Bronchial epithelial cell (primary cell): ENCODE measurements at regions not wholly inside any gene's neighbourhood (a gene's known extent, or its start where the extent isn't known, plus 50 kb on each side); places are given as distances from the start of the nearest gene placed in this dataset.

Experiments used
- DNase-seq: peaks from one replicate; pipeline ENCODE4 v3.0.0-alpha.2; 2010; ENCODE audit warnings: low read depth
- FAIRE-seq: peaks from 2 replicates; lab custom pipeline; 2011; peaks lifted over from hg19 to GRCh38; lab: Jason Lieb, UNC
- H3K27me3 ChIP-seq: 2 replicates; pipeline ENCODE4 v1.5.1; 2011; ENCODE audit warnings: low read length; ENCODE audit not compliant: control insufficient read depth, insufficient read depth
- H3K36me3 ChIP-seq: 2 replicates; pipeline ENCODE4 v1.5.1; 2011; ENCODE audit warnings: low read length; ENCODE audit not compliant: control insufficient read depth, insufficient read depth
- H3K4me3 ChIP-seq: 2 replicates; pipeline ENCODE4 v1.5.1; 2011; ENCODE audit warnings: mild to moderate bottlenecking, low read depth, low read length, control low read depth
- TF ChIP-seq, protein P1 (sequence below): IDR thresholded peaks from 2 replicates; pipeline ENCODE4 v1.5.1; 2011; ENCODE audit warnings: mild to moderate bottlenecking, moderate library complexity, low read length, control low read depth, inconsistent platforms; ENCODE audit not compliant: insufficient read depth, severe bottlenecking

DNA sequence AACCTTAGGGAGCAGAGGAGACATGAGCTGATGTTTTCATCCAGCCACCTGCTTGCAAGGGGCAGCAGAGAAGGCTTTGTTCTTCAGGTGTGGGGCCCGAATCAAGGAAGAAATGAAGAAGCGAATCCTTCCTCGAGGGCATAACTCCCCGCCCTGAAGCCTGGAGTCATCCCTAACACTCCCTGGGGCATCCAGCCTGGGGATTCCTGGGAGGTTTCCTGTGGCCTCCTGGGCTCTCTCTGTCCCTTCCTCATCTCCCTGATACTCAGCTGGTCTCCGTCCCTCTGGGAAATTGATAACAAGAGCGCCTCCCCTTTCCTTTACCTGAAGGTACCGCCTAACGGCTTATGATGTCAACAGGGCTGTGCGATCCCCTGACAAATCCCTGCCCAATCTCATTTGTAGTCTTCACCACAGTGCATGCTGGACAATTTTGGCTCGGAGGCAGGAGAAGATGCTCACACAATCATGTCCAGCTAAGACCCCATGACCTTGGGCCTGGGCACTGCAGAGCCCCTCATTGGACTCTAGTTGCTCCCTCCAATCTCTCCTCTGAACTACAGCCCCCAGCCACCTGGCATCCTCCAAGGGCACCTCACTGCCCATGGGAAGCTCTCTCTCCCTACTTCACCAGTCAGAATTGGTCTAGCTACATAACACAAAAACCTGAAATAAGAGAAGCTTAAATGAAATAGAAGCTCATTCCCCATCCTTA, 80.6 kb upstream of the RTL6 start:
- TF ChIP-seq, protein P1, sequence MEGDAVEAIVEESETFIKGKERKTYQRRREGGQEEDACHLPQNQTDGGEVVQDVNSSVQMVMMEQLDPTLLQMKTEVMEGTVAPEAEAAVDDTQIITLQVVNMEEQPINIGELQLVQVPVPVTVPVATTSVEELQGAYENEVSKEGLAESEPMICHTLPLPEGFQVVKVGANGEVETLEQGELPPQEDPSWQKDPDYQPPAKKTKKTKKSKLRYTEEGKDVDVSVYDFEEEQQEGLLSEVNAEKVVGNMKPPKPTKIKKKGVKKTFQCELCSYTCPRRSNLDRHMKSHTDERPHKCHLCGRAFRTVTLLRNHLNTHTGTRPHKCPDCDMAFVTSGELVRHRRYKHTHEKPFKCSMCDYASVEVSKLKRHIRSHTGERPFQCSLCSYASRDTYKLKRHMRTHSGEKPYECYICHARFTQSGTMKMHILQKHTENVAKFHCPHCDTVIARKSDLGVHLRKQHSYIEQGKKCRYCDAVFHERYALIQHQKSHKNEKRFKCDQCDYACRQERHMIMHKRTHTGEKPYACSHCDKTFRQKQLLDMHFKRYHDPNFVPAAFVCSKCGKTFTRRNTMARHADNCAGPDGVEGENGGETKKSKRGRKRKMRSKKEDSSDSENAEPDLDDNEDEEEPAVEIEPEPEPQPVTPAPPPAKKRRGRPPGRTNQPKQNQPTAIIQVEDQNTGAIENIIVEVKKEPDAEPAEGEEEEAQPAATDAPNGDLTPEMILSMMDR: no peak
- Histone ChIP-seq H3K36me3 (no peaks in the 10 kb centered on the region), H3K4me3 (no peak overlapping the region), H3K27me3 (peaks cover 15% of the 10 kb centered on the region)
- FAIRE-seq (no peak), DNase-seq (no peak)

DNA sequence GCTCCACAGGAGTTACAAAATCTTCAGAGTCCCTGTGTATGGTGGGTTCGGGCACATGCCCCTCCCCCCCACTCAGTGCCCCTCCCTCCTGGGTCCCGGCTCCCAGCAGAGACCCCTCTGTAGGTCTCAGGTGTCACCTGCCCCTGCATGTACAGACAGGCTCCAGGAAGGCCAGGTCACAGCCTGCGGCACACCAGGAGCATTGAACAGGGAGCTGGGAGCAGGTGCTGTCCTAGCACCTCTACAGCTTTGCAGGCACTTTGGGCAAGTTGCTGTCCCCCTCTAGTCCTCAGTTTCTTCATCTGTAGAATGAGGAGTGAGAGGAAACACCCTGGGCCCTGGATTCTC, 80.1 kb upstream of the RTL6 start:
- DNase-seq (no peak), FAIRE-seq (no peak)
- peaks cover 15% of the 10 kb centered on the region for H3K27me3 ChIP-seq
- H3K4me3 ChIP-seq: no peak overlapping the region
- no peaks in the 10 kb centered on the region for H3K36me3 ChIP-seq
- TF ChIP-seq, protein P1: no peak

DNA sequence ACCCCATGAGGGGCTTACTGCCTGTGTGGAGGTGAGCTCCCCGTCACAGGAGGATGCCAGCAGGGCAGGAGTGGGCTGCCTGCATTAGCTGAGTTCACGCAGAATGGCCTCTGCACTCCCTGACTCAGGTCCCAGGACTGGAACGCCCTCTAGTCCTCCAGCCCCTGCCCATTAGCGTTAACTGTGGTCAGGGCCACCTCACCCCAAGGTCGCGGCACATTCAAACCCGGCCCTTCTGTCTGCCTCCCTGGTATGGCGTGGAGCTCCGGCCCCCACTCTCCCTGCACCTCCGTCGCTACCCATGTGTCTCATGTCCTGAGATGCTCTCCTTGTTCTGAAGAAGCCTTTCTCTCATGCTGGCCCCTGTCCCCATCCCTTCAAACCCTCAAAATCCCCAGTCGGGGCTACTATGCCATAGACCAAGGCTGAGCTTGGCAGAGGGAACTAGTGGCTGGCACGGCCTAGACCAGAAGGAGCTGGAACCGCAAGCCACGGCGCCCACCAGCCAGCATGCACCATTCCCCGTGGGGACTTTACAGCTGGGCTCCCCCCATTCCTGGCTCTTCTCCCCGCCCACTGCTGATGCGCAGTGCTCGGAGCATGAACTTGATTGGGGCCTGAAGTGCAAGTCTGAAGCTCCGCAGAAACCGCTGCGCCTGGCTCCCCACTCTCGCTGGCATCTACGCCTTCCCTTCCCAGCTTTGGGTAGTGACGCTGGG, 79.5 kb upstream of the RTL6 start:
- DNase-seq: no peak
- TF ChIP-seq, protein P1: no peak
- H3K36me3 ChIP-seq: no peaks in the 10 kb centered on the region
- no peak for FAIRE-seq
- H3K27me3 ChIP-seq: peaks cover 15% of the 10 kb centered on the region
- no peak overlapping the region for H3K4me3 ChIP-seq

DNA sequence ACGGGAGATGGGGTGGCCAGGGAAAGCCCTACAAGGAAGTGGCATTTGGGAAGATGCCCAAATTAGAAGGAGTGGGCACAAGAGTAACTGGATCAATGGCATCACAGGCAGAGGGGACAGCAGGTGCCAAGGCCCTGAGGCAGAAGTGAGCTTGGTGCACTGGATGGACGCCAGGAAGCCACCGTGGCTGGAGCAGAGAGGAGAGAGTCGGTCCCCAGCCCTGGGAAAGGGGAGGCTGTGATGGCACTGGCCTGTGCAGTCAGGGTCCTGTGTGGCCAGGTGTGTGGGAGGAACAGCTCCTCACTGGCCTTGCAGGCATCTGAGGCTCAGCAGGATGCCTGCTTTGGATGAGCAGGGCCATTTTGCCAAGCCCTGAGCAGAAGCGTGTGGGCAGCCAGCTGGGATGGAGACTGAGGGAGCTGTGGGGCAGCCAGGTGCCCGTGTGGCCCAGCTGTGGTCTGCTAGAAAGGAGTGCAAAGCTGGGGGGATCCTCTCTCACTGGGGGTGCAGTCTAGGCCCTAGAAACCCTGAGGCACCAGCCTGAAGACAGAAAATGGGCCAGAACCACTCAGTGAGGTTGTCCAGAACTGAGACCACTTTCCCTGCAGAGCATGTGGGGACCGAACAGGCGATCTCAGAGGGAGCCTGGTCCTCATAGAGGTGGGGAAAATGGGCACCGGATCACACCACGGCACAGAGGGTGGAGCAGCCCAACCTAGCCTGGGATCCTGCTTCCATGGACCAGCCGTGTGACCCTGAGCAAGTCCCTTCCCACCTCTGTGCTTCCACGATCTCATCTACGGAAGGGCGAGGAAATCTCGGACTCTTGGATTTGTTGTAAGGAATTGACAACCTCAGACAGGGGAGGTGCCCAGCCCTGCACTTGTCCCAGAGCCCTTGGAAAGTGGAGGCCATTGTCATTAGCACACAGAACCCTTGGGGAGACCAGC, 78.6 kb upstream of the RTL6 start:
- H3K27me3 ChIP-seq: peaks cover 13% of the 10 kb centered on the region
- DNase-seq (no peak), FAIRE-seq (no peak)
- H3K36me3 ChIP-seq: no peaks in the 10 kb centered on the region
- H3K4me3 ChIP-seq: no peak overlapping the region
- TF ChIP-seq, protein P1: no peak

DNA sequence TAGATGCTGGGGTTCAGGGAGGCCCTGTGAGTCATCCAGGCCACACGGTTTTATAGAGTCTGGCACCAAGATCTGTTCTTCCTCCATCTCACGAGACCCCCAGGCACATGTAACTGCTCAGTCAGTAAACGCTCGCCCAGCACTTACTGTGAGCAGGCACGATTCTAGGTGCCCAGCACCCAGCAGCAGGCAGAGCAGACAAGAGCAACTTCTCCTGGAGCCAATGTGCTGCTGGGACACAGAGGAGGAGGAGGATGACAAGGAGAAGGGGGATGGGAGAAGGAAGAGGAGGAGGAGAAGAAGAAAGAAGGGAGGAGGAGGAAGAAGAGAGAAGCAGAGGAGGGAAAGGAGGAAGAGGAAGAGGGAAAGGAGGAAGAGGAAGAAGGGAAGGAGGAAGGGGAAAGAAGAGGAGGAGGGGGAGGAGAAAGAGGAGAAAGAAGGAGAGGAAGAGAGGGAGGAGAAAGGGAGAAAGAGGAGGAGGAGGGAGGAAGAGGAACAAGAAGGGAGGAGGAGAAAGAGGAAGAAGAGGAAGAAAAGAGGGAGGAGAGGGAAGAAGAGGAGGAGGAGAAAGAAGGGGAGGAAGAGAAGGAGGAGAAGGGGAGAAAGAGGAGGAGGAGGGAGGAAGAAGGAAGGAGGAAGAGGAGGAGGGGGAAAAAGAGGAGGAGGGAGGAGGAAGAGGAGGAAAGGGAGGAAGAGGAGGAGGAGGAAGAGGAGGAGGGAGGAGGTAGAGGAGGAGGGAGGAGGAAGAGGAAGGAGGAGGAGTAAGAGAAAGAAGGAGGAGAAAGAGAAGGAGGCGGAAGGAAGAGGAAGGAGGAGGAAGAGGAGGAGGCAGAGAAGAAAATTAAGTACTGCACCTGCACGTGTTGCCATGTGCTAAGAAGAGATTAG, 77.6 kb upstream of the RTL6 start:
- Histone ChIP-seq H3K27me3 (peaks cover 13% of the 10 kb centered on the region), H3K36me3 (no peaks in the 10 kb centered on the region), H3K4me3 (no peak overlapping the region)
- DNase-seq (no peak), FAIRE-seq (no peak)
- TF ChIP-seq, protein P1: no peak
